Keratinocyte (primary cell): ENCODE measurements at regions not wholly inside any gene's neighbourhood (a gene's known extent, or its start where the extent isn't known, plus 50 kb on each side); places are given as distances from the start of the nearest gene placed in this dataset.

Experiments
- DNase-seq: peaks from one replicate; pipeline ENCODE4 v3.0.0-alpha.2; 2011; ENCODE audit warnings: low read depth, missing footprints, low spot score
- FAIRE-seq: peaks from 2 replicates; lab custom pipeline; 2011; peaks lifted over from hg19 to GRCh38; lab: Jason Lieb, UNC
- H2AFZ ChIP-seq: 2 replicates; pipeline ENCODE4 v1.6.0; 2012; ENCODE audit warnings: low read length, control low read depth, inconsistent platforms; ENCODE audit not compliant: control insufficient read depth
- H3K27ac ChIP-seq: 2 replicates; pipeline ENCODE4 v1.5.1; 2011; ENCODE audit warnings: low read length; ENCODE audit not compliant: control insufficient read depth, insufficient read depth
- H3K27me3 ChIP-seq: 3 replicates; pipeline ENCODE4 v1.6.0; 2011; ENCODE audit warnings: low read length; ENCODE audit not compliant: control insufficient read depth, insufficient read depth; ENCODE audit errors: extremely low read depth
- H3K36me3 ChIP-seq, 2 experiments: 2 replicates in 1 of 2; 3 replicates in 1 of 2; pipeline ENCODE4 v1.5.1; 2011; ENCODE audit warnings: low read length in 2 of 2, mild to moderate bottlenecking in 1 of 2; ENCODE audit not compliant: control insufficient read depth in 2 of 2, insufficient read depth in 2 of 2; ENCODE audit errors: extremely low read depth in 1 of 2
- H3K4me1 ChIP-seq: 3 replicates; pipeline ENCODE4 v1.5.1; 2011; ENCODE audit warnings: low read length; ENCODE audit not compliant: control insufficient read depth, insufficient read depth; ENCODE audit errors: extremely low read depth
- H3K4me2 ChIP-seq: 3 replicates; pipeline ENCODE4 v1.6.0; 2011; ENCODE audit warnings: low read depth, low read length; ENCODE audit not compliant: control insufficient read depth, insufficient read depth; ENCODE audit errors: extremely low read depth
- H3K4me3 ChIP-seq, 3 experiments: fragments of 200-600 bp in 1 of 3; sonication (generic) in 1 of 3; 2 replicates in 2 of 3; 3 replicates in 1 of 3; pipeline ENCODE4 v1.5.1; 2011 to 2016; ENCODE audit warnings: low read length in 3 of 3, mild to moderate bottlenecking in 3 of 3, control low read depth in 2 of 3, inconsistent platforms in 1 of 3, low read depth in 1 of 3, mixed read lengths in 1 of 3, mixed run types in 1 of 3, moderate library complexity in 1 of 3; ENCODE audit not compliant: control insufficient read depth in 2 of 3, insufficient read depth in 2 of 3; ENCODE audit errors: extremely low read depth in 1 of 3
- H3K79me2 ChIP-seq: 2 replicates; pipeline ENCODE4 v1.6.0; 2012; ENCODE audit warnings: low read length; ENCODE audit not compliant: control insufficient read depth, insufficient read depth
- H3K9ac ChIP-seq: 3 replicates; pipeline ENCODE4 v1.6.0; 2011; ENCODE audit warnings: low read length; ENCODE audit not compliant: control insufficient read depth, insufficient read depth; ENCODE audit errors: extremely low read depth
- H3K9me1 ChIP-seq: 3 replicates; pipeline ENCODE4 v1.6.0; 2011; ENCODE audit warnings: low read length; ENCODE audit not compliant: control insufficient read depth, insufficient read depth; ENCODE audit errors: extremely low read depth
- H3K9me3 ChIP-seq: 2 replicates; pipeline ENCODE4 v1.5.1; 2012; ENCODE audit warnings: low read depth, low read length; ENCODE audit not compliant: control insufficient read depth
- H4K20me1 ChIP-seq: 3 replicates; pipeline ENCODE4 v1.6.0; 2011; ENCODE audit warnings: low read length; ENCODE audit not compliant: control insufficient read depth, insufficient read depth; ENCODE audit errors: extremely low read depth
- EZH2 ChIP-seq: IDR thresholded peaks from one replicate; pipeline ENCODE4 v1.6.1; 2012; ENCODE audit warnings: inconsistent platforms, mild to moderate bottlenecking, low read length, moderate library complexity
- dilution Hi-C: fragments of 300-500 bp; cut with MboI; formaldehyde crosslinking; loops from one replicate; pipeline ENCODE4 v1.7.0; 2020; ENCODE audit warnings: low sequenced_read_pairs; ENCODE audit not compliant: extremely low pct_ligation_motif_present
- TF ChIP-seq, protein P1 (sequence below), 3 experiments: IDR thresholded peaks in 1 of 3; conservative IDR thresholded peaks in 1 of 3; optimal IDR thresholded peaks in 1 of 3; 2 replicates in 2 of 3; 3 replicates in 1 of 3; pipeline versions ENCODE3 to v1.5.1; 2011; ENCODE audit warnings: low read length in 3 of 3, mild to moderate bottlenecking in 3 of 3, moderate library complexity in 2 of 3, control low read depth in 1 of 3, inconsistent platforms in 1 of 3; ENCODE audit not compliant: insufficient read depth in 2 of 3; ENCODE audit errors: extremely low read depth in 1 of 3

DNA sequence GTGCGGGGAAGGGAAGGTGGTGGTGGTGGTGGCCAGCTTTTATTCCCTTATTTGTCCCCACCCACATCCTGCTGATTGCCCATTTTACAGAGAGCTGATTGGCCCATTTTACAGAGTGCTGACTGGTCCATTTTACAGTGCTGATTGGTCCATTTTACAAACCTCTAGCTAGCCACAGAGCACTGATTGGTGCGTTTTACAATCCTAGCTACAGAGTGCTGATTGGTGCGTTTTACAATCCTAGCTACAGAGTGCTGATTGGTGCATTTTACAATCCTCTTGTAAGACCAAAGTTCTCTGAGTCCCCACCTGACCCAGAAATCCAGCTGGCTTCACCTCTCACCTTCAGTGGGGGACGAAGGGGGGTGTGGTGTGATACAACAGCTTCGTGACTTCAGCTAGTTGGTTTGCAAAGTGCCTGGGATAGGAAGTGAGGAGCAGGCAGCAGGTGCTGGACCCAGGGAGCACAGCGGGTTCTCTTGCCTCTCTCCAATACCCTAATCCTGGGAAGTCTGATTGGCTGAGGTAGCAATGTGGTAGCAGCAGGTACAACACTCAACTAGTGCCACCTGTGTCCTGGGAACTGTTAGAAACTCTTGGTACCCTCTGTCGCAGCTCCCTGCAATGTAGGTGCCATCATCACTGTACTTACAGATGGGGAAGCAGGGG, 92.1 kb downstream of the BARX1 start:
- Histone ChIP-seq H3K4me3 (no peak overlapping the region), H3K36me3 (no peaks in the 10 kb centered on the region), H4K20me1 (no peaks in the 10 kb centered on the region), H3K9me1 (no peaks in the 10 kb centered on the region), H3K9me3 (no peaks in the 10 kb centered on the region), H2AFZ (no peak overlapping the region), H3K27me3 (peaks cover 31% of the 10 kb centered on the region), H3K79me2 (no peaks in the 10 kb centered on the region), H3K9ac (no peak overlapping the region), H3K4me2 (no peak overlapping the region), H3K27ac (no peak overlapping the region), H3K4me1 (no peaks in the 10 kb centered on the region)
- dilution Hi-C loops, result no loop called here
- TF ChIP-seq EZH2, result no peak
- TF ChIP-seq, protein P1, sequence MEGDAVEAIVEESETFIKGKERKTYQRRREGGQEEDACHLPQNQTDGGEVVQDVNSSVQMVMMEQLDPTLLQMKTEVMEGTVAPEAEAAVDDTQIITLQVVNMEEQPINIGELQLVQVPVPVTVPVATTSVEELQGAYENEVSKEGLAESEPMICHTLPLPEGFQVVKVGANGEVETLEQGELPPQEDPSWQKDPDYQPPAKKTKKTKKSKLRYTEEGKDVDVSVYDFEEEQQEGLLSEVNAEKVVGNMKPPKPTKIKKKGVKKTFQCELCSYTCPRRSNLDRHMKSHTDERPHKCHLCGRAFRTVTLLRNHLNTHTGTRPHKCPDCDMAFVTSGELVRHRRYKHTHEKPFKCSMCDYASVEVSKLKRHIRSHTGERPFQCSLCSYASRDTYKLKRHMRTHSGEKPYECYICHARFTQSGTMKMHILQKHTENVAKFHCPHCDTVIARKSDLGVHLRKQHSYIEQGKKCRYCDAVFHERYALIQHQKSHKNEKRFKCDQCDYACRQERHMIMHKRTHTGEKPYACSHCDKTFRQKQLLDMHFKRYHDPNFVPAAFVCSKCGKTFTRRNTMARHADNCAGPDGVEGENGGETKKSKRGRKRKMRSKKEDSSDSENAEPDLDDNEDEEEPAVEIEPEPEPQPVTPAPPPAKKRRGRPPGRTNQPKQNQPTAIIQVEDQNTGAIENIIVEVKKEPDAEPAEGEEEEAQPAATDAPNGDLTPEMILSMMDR (optimal IDR thresholded peaks at IDR 0.05 in 1 of 3, IDR thresholded peaks at IDR 0.05 in 1 of 3, conservative IDR thresholded peaks at IDR 0.05 in 1 of 3; ENCODE audit: extremely low read depth in 1 of 3, insufficient read depth in 2 of 3, low read length in 3 of 3), result no peak
- DNase-seq (no peak), FAIRE-seq (no peak)

DNA sequence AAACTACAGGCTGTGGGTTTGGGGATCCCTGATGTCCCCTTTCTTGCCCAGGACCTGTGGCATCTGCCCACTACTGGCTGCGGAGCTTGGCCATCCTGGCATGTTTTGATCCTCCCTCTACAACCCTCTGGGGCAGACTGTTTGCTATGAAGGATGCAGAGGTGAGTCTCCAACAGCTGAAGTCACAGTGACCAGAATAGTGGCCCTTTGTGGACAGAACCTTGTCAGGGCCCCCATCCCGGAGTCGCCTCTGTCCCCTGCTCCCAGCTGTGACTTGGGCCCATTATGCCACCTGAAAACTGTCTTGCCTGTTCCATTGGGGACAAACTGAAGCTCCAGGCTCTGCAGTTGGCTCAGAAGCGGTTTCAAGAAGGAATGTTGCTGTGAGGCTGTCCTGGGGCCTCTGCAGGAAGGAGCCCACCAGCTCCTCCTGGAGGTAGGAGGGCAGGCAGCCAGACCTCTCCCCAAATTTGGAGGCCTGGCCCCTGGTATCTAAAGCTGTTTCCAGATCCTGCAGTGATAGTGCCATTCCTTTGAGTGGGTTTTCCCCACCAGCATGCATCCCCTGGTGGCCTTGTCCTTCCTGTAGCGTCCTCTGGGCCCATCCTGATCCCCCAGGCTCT, 93.3 kb downstream of the BARX1 start:
- H3K4me1 ChIP-seq, result no peaks in the 10 kb centered on the region
- no peaks in the 10 kb centered on the region for H3K9me3 ChIP-seq
- TF ChIP-seq, protein P1 (optimal IDR thresholded peaks at IDR 0.05 in 1 of 3, IDR thresholded peaks at IDR 0.05 in 1 of 3, conservative IDR thresholded peaks at IDR 0.05 in 1 of 3; ENCODE audit: extremely low read depth in 1 of 3, insufficient read depth in 2 of 3, low read length in 3 of 3), result no peak
- no peak for TF ChIP-seq EZH2
- no peaks in the 10 kb centered on the region for H3K9me1 ChIP-seq
- dilution Hi-C loops, result no loop called here
- no peaks in the 10 kb centered on the region for H3K79me2 ChIP-seq
- H3K4me3 ChIP-seq, result no peak overlapping the region
- peaks cover 33% of the 10 kb centered on the region for H3K27me3 ChIP-seq
- H4K20me1 ChIP-seq, result no peaks in the 10 kb centered on the region
- no peak overlapping the region for H3K27ac ChIP-seq
- no peaks in the 10 kb centered on the region for H3K36me3 ChIP-seq
- H2AFZ ChIP-seq, result no peak overlapping the region
- no peak overlapping the region for H3K4me2 ChIP-seq
- no peak overlapping the region for H3K9ac ChIP-seq
- FAIRE-seq (no peak), DNase-seq (no peak)
